Activated T-cell treated with anti-CD3 and anti-CD28 coated beads, Interleukin-2, amount 50 U/mL, for 1 hour (primary cell): ENCODE measurements at regions not wholly inside any gene's neighbourhood (a gene's known extent, or its start where the extent isn't known, plus 50 kb on each side); places are given as distances from the start of the nearest gene placed in this dataset.

Experiments
- DNase-seq: peaks from one replicate; pipeline ENCODE4 v3.0.0-alpha.2; 2020

DNA sequence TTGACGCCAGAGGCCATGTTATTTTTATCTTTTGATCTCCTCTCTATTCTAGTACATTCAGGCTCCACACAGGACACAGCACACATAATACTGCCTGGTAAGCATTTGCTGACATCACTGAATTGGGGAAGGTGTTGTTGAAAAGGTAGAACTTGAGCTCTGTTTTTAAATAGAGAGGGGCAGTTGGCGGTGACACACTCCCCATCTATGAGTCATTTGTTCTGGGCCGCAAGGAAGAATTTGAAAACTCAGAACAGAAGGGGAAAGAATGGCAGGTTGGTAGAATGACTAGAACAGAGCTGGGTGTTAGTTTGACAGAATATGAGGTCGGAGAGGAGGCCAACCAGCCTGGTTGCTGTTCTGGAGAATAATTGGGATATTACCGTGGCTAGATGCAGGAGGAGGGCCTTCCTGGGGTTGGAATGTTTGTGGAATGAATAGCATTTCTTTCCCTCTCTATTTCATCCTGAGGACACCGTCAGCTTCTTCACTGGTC lies 52.1 kb upstream of the ERRFI1 start:
- no peak for DNase-seq

DNA sequence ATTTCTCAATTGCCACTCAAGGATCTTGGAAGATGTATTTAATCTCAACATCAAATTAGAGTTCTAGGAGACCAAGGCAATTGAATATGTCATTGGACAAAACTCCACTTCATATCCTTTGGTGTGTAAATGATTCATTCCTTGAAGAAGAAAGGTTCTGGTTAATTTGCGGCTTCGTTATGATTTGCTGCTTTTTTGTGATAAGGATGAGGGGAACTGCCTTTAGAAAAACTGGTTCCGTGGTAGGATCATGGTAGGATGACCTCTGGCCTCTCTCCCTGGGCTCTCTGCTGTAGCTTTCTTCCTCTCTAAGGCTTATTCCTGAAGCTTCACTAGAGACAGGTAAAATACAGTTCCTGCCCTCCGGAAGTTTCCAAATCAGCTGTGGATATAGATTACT lies 51.5 kb upstream of the ERRFI1 start:
- no peak for DNase-seq

DNA sequence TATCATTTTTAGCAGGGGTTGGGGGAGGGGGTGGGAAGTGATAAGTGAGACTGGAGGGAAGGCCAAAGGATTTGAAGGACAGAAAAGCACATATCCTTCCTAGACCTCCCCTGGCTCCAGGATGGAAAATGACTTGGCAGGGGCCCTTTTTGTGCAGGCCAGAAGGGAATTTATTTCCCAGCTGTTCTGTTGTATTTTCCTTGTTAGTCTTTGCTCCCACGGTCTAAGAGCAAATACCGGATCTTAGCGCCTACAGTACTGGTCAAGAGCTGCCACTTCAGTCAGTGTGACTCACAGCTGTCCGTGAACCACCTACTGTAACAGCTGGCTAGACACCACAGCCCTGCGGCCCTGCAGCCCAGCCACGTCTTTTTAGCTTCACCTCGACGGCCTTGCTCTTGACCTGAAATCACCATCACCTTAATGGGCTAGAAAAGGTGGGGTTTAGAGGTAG lies 51.0 kb upstream of the ERRFI1 start:
- DNase-seq, result no peak

GRCh38 chr1:8076176-8076575 lies 50.1 kb upstream of the ERRFI1 start:
- DNase-seq, result no peak
